HG02623 (cell line): ENCODE measurements at regions not wholly inside any gene's neighbourhood (a gene's known extent, or its start where the extent isn't known, plus 50 kb on each side); places are given as distances from the start of the nearest gene placed in this dataset.
"Not testable (repeated sequence)": the region's sequence is repeated elsewhere in the genome, so short reads cannot be mapped to it uniquely, and the experiment has no call there.

Experiments
- ATAC-seq: cut with Tn5 transposase; IDR thresholded peaks from one replicate; pipeline ENCODE4 v1.9.1; 2021; ENCODE audit warnings: moderate library complexity; ENCODE audit not compliant: unreplicated experiment

GRCh38 chrX:56125946-56126345, 106.2 kb upstream of the KLF8 start:
- no peak for ATAC-seq

- no peak for ATAC-seq
These were observed 102.1 kb upstream of the KLF8 start for GRCh38 chrX:56130031-56130430.

GRCh38 chrX:56130436-56130835, 101.7 kb upstream of the KLF8 start:
- no peak for ATAC-seq

- ATAC-seq, result not testable (repeated sequence)
These were observed 68.0 kb upstream of the KLF8 start for GRCh38 chrX:56164135-56164534.
